GM12892 (cell line): ENCODE measurements at regions not wholly inside any gene's neighbourhood (a gene's known extent, or its start where the extent isn't known, plus 50 kb on each side); places are given as distances from the start of the nearest gene placed in this dataset.

Experiments used
- DNase-seq: peaks from one replicate; pipeline ENCODE4 v3.0.0; 2011; ENCODE audit not compliant: insufficient read length
- FAIRE-seq: peaks from 2 replicates; lab custom pipeline; 2011; peaks lifted over from hg19 to GRCh38; lab: Jason Lieb, UNC
- POLR2A ChIP-seq: IDR thresholded peaks from 2 replicates; pipeline ENCODE4 v1.6.1; 2011; ENCODE audit warnings: low read depth, low read length, control low read depth
- POLR2AphosphoS5 ChIP-seq: IDR thresholded peaks from 2 replicates; pipeline ENCODE4 v1.6.1; 2011; ENCODE audit warnings: low read depth, low read length, control low read depth
- TAF1 ChIP-seq: IDR thresholded peaks from 2 replicates; pipeline ENCODE4 v1.6.1; 2011; ENCODE audit warnings: low read depth, mild to moderate bottlenecking, control low read depth, low read length, borderline replicate concordance

DNA sequence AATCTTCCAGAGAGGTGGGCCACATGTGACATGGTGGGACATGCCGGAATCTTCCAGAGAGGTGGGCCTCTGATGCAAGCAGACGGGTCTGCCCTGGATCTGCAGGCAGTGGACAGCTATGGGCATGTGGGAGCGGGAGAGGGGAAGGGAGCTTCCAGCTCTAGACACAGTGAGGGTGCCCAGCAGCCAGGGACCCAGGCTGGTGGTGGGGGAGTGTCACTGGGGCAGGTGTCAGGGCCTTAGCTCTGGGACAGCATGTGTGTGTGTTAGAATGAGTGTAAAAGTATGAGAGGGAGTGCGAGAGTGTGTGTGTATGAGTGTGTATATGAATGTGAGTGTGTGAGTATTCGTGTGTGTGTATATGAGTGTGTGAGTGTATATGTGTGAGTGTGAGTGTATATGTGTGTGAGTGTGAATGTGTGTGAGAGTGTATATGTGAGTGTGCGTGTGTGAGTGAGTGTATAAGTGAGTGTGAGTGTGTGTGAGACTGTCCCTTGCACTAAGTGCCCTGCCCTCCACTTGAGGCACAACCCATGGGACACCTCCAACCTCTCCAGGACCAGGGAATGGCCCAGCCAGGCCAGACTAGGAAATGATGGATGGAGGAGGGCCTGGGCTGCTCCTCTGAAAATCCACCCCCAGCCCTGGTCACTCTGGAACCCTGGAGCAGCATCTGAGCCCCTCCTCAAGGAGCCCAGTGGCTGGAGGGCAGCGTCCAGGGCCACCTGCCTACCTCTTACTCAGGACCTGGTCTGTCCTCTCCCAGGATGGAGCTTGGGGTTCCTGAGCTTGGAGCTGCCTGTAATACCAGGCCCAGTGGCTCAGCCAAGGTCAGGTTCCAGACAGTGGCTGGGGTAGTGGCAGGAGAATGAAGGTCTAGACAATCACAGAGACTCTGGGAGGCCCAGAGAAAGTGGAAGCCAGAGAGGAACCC lies 122.2 kb downstream of the C9orf50 start:
- no peak for TF ChIP-seq POLR2AphosphoS5
- TF ChIP-seq POLR2A, result no peak
- TF ChIP-seq TAF1, result no peak
- DNase-seq, result no peak
- no peak for FAIRE-seq

DNA sequence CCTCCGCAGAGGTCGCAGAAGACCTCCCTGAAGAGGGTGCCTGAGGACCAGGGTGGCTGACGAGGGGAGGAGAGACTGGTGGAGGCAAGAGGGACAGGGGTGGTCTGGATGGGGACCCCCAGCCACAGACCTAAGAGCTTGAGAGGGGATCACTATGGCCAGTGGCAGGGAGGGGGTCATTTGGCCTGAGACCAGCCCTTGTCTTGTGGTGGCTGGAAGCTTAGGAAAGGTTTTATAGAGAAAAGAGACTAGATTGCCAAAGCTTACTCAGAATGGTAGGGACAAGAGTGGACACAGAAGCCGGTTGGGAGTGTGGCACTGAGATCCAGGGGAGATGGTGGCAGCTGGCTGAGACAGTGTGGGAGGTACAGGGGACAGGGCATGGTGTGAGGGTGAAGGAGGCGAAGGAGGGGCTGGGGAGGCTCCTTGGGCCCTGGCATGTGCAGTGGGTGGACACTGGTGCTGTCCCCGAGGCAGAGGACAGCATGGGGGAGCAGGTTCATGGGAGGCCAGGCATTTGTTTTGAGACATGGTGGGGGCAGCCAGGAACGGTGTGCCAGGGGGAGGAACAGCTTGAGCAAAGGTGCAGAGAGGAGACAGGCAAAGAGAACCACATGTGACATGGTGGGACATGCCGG lies 123.0 kb downstream of the C9orf50 start:
- no peak for TF ChIP-seq TAF1
- TF ChIP-seq POLR2AphosphoS5, result no peak
- no peak for TF ChIP-seq POLR2A
- FAIRE-seq, result no peak
- DNase-seq, result no peak

DNA sequence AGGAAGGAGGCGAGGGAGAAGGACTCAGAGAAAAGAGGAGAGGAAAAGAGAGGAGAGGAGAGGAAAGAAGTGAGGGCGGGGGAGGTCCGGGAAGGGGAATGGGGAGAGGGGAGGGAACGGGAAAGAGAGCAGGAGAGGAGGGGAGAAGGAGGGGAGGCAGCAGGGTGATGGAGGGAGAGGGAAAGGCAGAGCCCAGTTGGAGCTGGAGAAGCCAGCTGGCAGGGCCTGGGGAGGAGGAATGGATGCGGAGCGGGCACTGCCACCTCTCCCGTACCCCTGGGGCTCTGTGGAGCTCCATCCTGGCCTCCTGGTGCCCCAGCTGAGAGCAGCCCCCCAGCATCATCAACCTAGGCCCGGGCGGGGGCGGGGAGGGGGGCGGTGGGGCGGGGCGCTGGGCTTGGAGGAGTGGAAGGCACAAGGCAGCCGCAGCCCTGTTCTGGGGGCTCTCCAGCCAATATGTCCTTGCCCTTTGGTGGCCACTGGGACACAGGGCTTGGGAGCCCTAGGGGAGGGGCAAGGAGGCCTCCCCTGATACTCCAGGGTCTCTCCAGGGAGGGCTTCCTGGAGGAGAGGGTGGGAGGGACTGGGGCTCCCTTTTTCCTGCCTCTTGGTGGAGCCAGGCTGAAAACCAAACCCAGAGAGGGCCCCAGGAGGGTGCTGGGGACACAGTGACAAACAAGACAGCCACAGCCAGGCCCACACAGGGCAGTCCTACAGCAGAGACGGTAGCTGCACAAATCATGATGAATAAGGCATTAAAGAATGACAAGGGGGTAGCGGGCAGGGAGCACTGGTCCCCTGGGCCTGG lies 123.7 kb downstream of the C9orf50 start:
- FAIRE-seq (no peak), DNase-seq (no peak)
- no peak for TF ChIP-seq TAF1
- no peak for TF ChIP-seq POLR2AphosphoS5
- TF ChIP-seq POLR2A, result no peak

DNA sequence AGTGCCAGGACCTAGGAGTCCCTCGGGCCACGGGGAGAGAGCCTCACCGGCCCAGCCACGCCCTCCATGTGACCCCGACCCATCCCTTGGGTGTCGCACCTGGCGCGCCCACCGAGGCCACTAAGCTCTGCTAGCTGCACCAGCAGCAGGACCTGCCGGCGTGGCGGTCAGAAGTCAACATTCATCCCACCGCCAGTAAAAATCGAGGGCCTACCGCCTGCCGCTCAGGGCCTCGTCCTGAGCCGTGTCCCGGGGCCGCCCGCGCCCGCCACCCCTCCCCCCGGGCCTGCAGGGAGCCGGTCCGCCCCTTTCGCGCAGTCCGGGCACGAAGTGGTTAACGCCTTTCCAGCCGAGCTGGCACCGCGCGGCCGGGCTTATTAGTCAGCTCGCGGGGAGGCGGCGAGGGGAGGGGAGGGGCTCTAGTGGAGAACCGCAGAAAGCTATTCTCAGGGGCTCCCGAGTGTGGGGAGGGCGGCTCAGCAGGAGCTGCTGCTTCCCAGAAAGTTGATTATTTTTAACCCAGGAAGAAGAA lies 124.4 kb downstream of the C9orf50 start:
- FAIRE-seq, result no peak
- no peak for DNase-seq

DNA sequence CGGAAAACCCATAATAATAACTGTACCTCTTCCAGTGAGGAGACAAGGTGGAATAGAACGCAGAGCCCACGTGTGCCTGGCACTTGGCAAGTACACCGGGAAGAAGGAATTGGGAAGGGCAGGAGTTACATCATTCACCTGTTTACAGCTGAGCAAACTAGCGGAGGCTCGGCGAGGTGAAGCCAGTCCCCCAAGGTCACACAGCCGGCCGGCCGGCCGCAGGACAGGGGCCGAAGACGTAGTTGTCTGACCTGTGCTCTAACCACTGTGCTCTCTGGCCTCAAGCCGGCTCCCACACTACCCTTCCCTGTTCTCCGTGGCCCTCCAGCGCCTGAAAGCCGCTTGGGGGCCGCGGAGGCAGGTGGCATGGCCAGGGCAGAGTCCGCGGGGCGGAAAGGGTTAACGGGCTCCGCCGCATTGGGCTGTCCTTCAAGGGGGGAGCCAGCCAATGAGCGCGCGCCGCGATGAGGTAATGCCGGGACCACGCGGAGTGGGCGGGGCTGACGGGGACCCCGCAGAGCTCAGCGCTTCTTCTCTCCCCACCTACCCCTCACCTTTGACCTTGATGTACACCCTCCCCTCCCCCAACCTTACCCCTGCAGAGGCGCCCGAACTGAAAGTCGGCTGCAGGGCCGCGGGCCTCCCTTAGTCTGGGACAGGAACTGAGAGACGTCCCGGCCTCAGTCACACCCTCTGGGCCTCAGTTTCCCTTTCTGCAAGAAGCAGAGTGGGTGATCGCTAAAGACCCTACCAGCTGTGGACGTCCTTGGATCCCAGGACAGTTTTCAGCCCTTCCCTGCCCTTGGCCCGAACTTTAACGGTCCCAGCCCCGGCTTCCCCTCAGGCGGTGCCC lies 125.1 kb downstream of the C9orf50 start:
- DNase-seq (peak; percentile 61), FAIRE-seq (no peak)
- no peak for TF ChIP-seq POLR2AphosphoS5
- TF ChIP-seq POLR2A, result no peak
- TF ChIP-seq TAF1, result no peak

More for the DNA sequence above, 124.4 kb downstream of the C9orf50 start:
- TF ChIP-seq TAF1 (no peak), POLR2A (no peak), POLR2AphosphoS5 (no peak)

DNA sequence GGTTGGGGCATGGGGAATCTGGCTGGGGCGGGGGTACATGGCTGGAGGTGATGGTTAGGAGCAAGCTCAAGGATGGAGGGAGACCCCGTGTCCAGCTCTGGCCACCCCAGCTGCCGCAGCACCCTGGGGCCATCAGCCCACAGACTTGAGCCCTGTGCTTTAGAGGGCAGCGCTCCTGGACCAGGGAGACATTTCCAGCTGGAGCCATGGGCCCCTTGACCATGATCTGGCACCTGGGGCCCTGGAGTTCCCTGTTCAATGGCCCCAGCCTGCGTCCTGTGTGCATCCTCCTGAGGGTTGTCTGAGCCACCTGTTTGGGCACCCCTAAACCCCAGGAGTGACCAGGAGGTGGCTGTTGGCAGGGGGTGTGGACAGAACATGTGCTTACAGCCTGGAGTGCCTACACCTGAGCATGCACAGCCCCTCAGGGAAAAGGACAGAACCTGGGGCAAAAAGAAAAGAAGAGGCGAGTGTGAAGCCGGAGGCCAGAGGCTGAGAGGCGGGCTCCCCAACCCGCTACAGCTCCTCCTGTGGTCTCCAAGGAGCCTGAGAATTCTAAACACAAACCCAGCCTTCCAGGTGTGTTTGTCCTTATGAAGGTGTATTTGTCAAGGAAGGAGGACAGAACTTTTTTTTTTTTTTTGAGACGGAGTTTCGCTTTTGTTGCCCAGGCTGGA lies 126.7 kb downstream of the C9orf50 start:
- TF ChIP-seq POLR2A, result no peak
- TF ChIP-seq TAF1, result no peak
- no peak for TF ChIP-seq POLR2AphosphoS5
- FAIRE-seq, result no peak
- no peak for DNase-seq

DNA sequence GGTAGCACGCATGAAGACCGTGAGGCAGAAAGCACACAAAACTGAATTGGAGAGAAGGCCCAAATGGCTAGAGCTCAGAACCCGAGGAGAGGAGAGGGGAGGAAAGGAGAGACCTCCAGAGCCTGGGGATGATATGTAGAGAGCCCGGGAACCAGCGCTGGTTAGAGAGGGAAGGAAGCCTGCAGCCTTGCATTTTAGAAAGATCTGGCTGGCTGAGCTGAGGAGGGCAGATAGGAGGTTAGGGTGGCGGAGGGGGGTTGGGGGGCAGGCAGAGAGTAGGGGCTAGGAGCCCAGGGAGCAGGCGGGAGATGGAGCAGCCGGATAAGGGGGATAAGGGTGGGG lies 127.2 kb downstream of the C9orf50 start:
- FAIRE-seq, result no peak
- DNase-seq, result no peak
- TF ChIP-seq POLR2AphosphoS5 (no peak), POLR2A (no peak), TAF1 (no peak)

DNA sequence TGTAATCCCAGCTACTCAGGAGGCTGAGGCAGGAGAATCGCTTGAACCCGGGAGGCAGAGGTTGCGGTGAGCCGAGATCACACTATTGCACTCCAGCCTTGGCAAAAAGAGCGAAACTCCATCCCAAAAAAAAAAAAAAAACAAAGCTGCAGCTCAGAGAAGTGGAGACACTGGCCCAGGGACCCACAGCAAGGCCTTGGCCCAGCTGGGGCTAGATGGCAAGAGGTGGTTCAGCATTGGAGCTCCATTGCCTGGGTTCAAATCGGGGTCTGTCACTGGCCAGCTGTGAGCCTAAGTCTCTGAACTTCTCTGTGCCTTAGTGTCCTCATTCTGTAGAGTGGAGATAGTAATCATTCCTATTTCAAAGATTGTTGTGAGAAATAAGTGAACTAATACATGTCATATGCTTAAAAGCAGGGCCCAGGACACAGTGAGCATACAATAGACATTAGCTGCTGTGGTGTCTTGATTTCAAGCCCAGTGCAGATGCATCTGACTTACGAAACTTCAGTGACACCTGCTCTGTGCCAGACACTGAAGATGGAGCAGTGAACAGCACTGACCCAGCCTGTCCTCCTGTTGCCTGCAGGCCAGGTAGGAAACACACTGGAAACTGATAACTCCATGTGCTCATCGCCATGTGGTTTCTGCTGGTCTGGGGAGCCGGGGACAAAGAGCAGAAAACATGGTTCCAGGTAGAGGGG lies 127.7 kb downstream of the C9orf50 start:
- FAIRE-seq, result no peak
- no peak for DNase-seq
- TF ChIP-seq POLR2AphosphoS5, result no peak
- no peak for TF ChIP-seq TAF1
- no peak for TF ChIP-seq POLR2A

DNA sequence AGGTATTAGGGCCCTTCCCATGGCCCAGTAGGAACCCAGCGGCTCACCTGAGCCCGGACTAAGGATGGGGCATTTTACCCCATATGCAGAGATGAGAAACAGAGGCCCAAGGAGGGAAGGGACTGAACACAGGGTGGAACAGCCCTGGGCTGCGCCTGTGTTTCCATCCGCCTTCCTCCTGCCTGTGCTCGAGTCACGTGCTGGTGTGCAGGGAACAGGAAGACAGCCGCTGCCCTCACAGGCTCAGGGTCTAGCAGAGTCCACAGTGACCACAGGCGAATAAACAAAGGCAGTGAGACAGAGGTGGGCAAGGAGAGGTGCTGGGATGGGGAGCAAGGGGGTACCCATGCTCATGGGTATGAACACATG lies 129.4 kb downstream of the C9orf50 start:
- TF ChIP-seq POLR2AphosphoS5 (no peak), TAF1 (no peak), POLR2A (no peak)
- FAIRE-seq (no peak), DNase-seq (no peak)
